OCI-LY1 (cell line): ENCODE measurements at regions not wholly inside any gene's neighbourhood (a gene's known extent, or its start where the extent isn't known, plus 50 kb on each side); places are given as distances from the start of the nearest gene placed in this dataset.

Experiments used
- H2AFZ ChIP-seq: fragments of 200-600 bp; sonication (generic), shearing (Covaris generic); 2 replicates; pipeline ENCODE4 v1.6.0; 2014; ENCODE audit warnings: antibody characterized with exemption, mild to moderate bottlenecking, low read length
- H3F3A ChIP-seq: fragments of 200-600 bp; sonication (generic), shearing (Covaris generic); 2 replicates; pipeline ENCODE4 v1.6.0; 2014; ENCODE audit warnings: mild to moderate bottlenecking, antibody characterized with exemption, low read length, moderate library complexity; ENCODE audit not compliant: insufficient read depth
- H3K27ac ChIP-seq: fragments of 200-600 bp; sonication (generic); 2 replicates; pipeline ENCODE4 v1.5.1; 2014; ENCODE audit warnings: low read length, mixed run types, mild to moderate bottlenecking, low read depth; ENCODE audit not compliant: poor library complexity, severe bottlenecking
- H3K27me3 ChIP-seq: fragments of 200-600 bp; sonication (generic); 2 replicates; pipeline ENCODE4 v1.6.0; 2014; ENCODE audit warnings: antibody characterized with exemption, mild to moderate bottlenecking, low read length, moderate library complexity; ENCODE audit not compliant: insufficient read depth
- H3K36me3 ChIP-seq: fragments of 200-600 bp; sonication (generic); 2 replicates; pipeline ENCODE4 v1.6.1; 2014; ENCODE audit warnings: mild to moderate bottlenecking, antibody characterized with exemption, low read length, moderate library complexity, mixed read lengths; ENCODE audit not compliant: insufficient read depth
- H3K4me1 ChIP-seq: fragments of 200-600 bp; sonication (generic); 2 replicates; pipeline ENCODE4 v1.5.1; 2014; ENCODE audit warnings: mild to moderate bottlenecking, low read length, moderate library complexity; ENCODE audit not compliant: insufficient read depth, severe bottlenecking
- H3K4me2 ChIP-seq: fragments of 200-600 bp; sonication (generic), shearing (Covaris generic); 2 replicates; pipeline ENCODE4 v1.6.1; 2014; ENCODE audit warnings: low read length
- H3K4me3 ChIP-seq: fragments of 200-600 bp; sonication (generic); 2 replicates; pipeline ENCODE4 v1.5.1; 2014; ENCODE audit warnings: low read length, low read depth, mild to moderate bottlenecking, mixed read lengths; ENCODE audit not compliant: poor library complexity, severe bottlenecking
- H3K79me2 ChIP-seq: fragments of 200-600 bp; shearing (Covaris generic); 2 replicates; pipeline ENCODE4 v1.6.1; 2016; ENCODE audit warnings: mixed run types, low read length, mixed read lengths; ENCODE audit not compliant: insufficient read depth
- H3K9ac ChIP-seq: fragments of 200-600 bp; sonication (generic), shearing (Covaris generic); 2 replicates; pipeline ENCODE4 v1.6.1; 2014; ENCODE audit warnings: mild to moderate bottlenecking, low read length, mixed read lengths
- H3K9me2 ChIP-seq: fragments of 200-600 bp; sonication (generic), shearing (Covaris generic); 2 replicates; pipeline ENCODE4 v1.6.1; 2014; ENCODE audit warnings: low read depth, mild to moderate bottlenecking, low read length, mixed read lengths
- H3K9me3 ChIP-seq: fragments of 200-600 bp; shearing (Covaris generic); 2 replicates; pipeline ENCODE4 v1.6.1; 2014; ENCODE audit warnings: low read length, mixed read lengths
- H4K20me1 ChIP-seq: fragments of 200-600 bp; sonication (generic), shearing (Covaris generic); 2 replicates; pipeline ENCODE4 v1.6.0; 2016; ENCODE audit warnings: mild to moderate bottlenecking, low read length; ENCODE audit not compliant: insufficient read depth
- CTCF ChIP-seq: fragments of 200-600 bp; sonication (generic), shearing (Covaris generic); IDR thresholded peaks from 2 replicates; pipeline ENCODE4 v1.5.1; 2017; ENCODE audit warnings: mild to moderate bottlenecking, antibody characterized with exemption, low read length, moderate library complexity, mixed read lengths
- EZH2 ChIP-seq: fragments of 200-600 bp; sonication (generic), shearing (Covaris generic); IDR thresholded peaks from 2 replicates; pipeline ENCODE4 v1.8.0; 2017; ENCODE audit warnings: borderline replicate concordance, mixed run types, mild to moderate bottlenecking, antibody characterized with exemption, low read length, moderate library complexity, mixed read lengths

- Histone ChIP-seq H2AFZ (no peak overlapping the region), H3K36me3 (no peaks in the 10 kb centered on the region), H3F3A (no peaks in the 10 kb centered on the region), H3K4me3 (no peak overlapping the region), H3K4me1 (peaks cover 6% of the 10 kb centered on the region), H4K20me1 (no peaks in the 10 kb centered on the region), H3K9me2 (no peaks in the 10 kb centered on the region), H3K9me3 (no peaks in the 10 kb centered on the region), H3K79me2 (no peaks in the 10 kb centered on the region), H3K4me2 (no peak overlapping the region), H3K9ac (no peak overlapping the region), H3K27me3 (no peaks in the 10 kb centered on the region; the same call in 1 of the 2 replicates), H3K27ac (no peak overlapping the region)
- no peak for TF ChIP-seq EZH2
- no peak for TF ChIP-seq CTCF
Observed at GRCh38 chr1:226793620-226794276, 54.7 kb upstream of the ITPKB start.

- Histone ChIP-seq H3K27ac (no peak overlapping the region), H3K27me3 (peaks cover under 1% of the 10 kb centered on the region; the same call in 1 of the 2 replicates), H3K9me2 (no peaks in the 10 kb centered on the region), H3K79me2 (no peaks in the 10 kb centered on the region), H2AFZ (no peak overlapping the region), H3K4me1 (no peaks in the 10 kb centered on the region), H3K36me3 (no peaks in the 10 kb centered on the region), H3F3A (no peaks in the 10 kb centered on the region), H3K9me3 (no peaks in the 10 kb centered on the region), H3K4me2 (no peak overlapping the region), H3K9ac (no peak overlapping the region), H4K20me1 (no peaks in the 10 kb centered on the region), H3K4me3 (no peak overlapping the region)
- TF ChIP-seq CTCF (no peak), EZH2 (no peak)
Observed at GRCh38 chr1:226792368-226792767, 53.3 kb upstream of the ITPKB start.

GRCh38 chr1:226790545-226791181 lies 51.6 kb upstream of the ITPKB start:
- no peaks in the 10 kb centered on the region for H3K79me2 ChIP-seq
- no peak overlapping the region for H2AFZ ChIP-seq
- H3K4me1 ChIP-seq, result no peaks in the 10 kb centered on the region
- no peak overlapping the region for H3K4me2 ChIP-seq
- no peaks in the 10 kb centered on the region for H3F3A ChIP-seq
- no peaks in the 10 kb centered on the region for H3K9me3 ChIP-seq
- H3K9ac ChIP-seq, result no peak overlapping the region
- H4K20me1 ChIP-seq, result no peaks in the 10 kb centered on the region
- no peak overlapping the region for H3K27ac ChIP-seq
- peaks cover 3% of the 10 kb centered on the region; the same call in 1 of the 2 replicates for H3K27me3 ChIP-seq
- no peak overlapping the region for H3K4me3 ChIP-seq
- TF ChIP-seq CTCF, result no peak
- no peaks in the 10 kb centered on the region for H3K9me2 ChIP-seq
- H3K36me3 ChIP-seq, result no peaks in the 10 kb centered on the region
